GM21737 (cell line): ENCODE measurements at regions not wholly inside any gene's neighbourhood (a gene's known extent, or its start where the extent isn't known, plus 50 kb on each side); places are given as distances from the start of the nearest gene placed in this dataset.

Experiments used
- ATAC-seq: cut with Tn5 transposase; IDR thresholded peaks from one replicate; pipeline ENCODE4 v1.9.1; 2021; ENCODE audit warnings: mild to moderate bottlenecking, moderate library complexity; ENCODE audit not compliant: unreplicated experiment

DNA sequence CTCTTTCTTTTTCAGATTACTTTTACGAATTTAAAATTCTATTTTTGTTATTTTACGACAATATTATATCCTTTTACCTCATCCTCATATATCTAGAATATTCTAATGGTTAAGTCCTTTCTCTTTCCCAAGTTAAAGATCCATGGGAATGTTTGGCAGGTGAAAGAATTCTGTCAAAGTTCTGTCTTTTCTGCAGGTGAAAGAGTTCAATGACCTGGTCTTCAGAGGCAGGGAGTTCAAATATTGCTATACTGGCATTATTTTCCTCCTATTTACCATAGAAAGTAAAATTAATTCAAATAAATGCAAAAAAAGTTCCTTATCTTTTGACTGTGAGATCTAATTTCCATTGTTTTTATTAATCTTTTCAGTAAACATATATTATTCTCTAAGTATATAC, 194.3 kb downstream of the ARL4A start:
- no peak for ATAC-seq

DNA sequence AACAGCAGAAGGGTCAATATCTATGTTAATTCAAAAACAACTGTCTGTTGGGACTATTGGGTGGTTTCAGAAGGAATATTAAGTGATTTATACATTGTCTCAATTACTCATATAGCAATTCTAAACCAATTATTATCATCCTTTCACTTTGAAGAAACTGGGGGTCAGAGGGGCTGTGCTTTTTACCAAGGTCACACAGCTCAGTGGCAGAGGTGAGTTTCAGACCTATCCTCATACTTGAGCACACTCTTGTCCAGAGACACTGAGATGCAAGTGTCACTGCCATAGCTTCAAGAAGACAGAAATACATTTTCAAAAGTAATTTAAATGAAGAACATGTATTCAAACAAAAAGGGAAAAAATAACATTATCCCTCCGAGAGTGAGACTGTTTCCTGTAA, 195.3 kb downstream of the ARL4A start:
- no peak for ATAC-seq

DNA sequence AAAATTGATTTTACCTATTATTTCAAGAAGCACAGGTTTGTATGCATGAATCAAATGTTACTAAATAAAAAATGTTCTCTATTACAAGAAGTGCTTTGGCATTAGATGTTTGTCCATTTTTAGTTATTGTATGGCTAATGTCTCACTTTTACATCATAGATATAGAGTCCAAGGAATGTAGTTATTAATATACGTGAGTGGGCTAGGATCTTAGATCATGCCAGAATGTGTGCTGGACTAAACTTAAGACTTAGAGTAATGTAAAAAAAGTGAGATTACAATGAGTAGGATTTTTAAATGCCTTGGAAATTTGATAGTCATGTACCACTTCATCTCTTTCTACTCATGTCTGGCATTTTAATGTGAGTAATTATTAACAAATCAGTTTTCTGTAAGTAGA, 196.6 kb downstream of the ARL4A start:
- no peak for ATAC-seq

DNA sequence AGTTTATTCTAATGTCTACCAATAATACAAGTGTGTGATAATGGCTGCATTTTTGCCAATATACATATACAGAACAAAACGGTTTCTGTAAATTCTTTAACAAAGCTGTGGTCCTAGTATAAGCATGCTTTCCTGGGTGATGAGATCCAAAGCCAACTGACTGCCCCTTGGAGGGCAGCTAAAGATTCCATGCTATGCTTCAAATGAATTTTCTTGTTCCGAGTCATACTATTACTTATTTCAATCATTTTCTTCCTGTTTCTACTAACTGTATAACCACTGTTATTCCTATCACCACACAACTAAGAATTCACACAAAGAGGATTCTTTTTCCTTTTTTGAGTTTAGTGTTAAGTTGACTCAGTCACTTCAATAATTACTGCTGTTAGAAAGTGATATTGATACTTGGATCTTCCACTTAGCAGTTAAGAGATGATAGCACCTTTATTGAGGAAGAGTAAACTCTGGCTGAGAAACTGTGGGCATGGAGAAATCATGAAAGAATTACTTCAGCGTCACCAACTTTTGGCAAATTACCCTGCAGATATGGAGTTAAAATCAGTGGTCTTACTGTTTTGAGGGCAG, 197.5 kb downstream of the ARL4A start:
- no peak for ATAC-seq

DNA sequence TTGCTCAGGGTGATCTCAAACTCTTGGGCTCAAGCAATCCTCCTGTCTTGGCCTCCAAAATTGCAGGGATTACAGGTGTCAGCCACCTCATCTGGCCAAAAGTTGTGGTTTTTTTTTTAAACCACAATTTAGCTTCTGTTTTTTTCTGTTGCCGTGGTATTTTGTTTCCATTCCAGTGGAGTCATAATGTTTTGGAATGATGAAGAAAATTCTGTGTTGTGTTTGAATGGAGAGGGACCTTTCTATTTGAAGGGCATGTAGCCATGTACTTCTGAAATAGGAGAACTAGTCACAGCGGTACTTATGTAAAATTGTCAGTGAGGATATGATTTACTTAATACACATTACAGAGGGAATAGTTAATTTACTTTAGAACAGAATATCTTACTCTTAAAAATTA, 201.3 kb downstream of the ARL4A start:
- ATAC-seq: no peak

DNA sequence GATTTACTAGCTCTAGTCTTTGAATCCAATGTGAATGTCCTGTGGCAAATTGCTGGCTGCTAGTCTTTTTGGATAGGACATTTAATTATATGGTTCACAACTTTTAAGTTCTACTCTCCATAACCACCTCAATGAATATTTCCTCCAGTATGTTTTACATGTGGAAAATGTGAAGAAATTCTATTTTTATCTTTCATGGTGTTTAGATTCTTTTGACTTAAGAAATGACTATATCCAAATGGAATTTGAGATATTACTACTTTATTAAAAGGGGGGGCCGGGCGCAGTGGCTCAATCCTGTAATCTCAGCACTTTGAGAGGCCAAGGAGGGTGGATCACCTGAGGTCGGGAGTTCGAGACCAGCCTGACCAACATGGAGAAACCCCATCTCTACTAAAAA, 202.0 kb downstream of the ARL4A start:
- no peak for ATAC-seq

DNA sequence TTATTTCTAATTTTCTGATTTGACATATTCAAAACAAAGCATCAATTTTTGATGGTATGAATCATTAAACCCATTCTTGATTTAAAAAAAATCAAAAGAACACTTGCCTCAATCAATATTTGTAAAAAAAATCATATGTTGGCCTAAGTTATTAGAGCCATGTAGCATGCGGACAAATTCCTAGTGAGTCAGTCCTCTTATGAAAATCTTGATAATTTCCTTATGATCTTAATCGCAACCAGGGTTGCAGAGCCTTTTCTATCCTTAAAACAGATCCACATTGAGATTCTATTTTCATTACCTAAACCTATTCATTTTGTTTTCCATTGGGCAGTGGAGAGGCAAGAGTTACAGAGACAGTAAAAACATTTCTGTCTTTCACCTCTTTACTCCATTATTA, 203.2 kb downstream of the ARL4A start:
- no peak for ATAC-seq

DNA sequence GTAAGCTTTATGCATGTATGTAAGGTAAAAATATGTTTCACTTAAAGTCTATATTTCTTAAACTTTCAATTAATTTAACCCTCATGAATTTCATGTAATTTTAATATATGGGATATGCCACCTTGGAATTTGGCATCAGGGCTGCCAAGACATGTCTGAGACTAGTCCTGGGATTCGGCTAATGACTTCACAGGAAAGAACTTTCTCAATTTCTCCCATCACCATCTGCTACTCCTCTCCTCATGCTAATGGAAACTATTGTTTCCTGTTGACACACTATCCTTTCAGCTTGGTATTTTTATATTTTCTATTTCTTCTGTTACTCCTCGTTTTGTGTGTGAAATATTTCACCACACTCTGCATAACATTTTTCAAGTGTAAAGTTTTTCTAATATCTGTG, 205.9 kb downstream of the ARL4A start:
- ATAC-seq: no peak

DNA sequence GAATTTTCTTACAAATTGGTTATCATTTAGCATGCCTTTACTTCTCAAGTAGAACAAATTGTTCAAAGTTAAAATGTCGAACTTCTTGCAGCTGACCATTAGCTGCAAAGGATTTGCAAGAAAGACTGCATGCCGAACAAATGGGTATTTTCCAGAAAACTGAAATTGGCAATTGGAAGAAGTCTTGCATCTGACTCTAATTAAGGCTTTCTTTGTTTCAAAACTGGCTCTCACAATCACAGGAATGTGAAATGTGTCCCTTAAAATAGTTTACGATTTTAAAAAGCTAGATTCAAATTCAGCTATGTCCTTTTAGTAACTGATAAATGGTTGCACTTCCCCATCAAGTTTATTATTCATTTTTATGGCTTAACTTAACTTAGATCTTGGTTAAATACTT, 207.9 kb downstream of the ARL4A start:
- no peak for ATAC-seq

DNA sequence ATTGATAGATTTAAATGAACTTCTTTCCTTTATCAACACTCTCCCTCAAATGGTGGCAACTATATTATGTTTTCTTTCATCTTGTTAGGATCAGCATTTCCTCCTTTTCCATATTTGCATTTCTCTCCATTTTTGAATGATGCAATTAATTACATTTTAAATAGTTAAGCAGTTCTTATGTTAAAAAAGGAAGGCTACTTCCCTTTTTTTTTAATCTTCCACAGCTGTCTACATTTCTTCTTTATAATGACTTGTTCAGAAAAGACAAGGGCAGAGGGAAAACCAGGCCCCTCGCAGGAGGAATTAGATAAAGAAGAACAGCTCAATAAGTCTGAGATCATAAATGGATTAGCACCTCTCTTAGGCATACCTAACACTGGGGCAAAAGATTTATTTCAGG, 208.9 kb downstream of the ARL4A start:
- ATAC-seq: no peak

DNA sequence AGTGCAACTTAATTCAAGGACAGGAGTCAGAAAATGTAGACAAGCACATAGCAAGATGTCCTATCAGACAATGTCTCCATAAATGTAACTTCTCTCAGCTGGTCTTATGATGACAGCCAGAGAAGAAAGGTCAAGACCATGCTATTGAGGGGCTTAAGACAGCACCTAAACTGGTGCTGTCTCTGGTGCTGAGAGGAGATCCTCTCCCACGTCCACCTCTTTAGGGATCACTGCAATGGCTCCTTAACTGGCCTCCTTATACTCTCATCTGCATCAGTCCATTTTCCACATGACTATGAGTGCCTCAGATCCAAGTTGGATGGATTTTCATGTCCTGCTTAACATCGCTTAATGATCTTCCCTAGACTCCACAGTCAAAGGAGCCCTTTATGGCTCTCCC, 210.6 kb downstream of the ARL4A start:
- no peak for ATAC-seq

DNA sequence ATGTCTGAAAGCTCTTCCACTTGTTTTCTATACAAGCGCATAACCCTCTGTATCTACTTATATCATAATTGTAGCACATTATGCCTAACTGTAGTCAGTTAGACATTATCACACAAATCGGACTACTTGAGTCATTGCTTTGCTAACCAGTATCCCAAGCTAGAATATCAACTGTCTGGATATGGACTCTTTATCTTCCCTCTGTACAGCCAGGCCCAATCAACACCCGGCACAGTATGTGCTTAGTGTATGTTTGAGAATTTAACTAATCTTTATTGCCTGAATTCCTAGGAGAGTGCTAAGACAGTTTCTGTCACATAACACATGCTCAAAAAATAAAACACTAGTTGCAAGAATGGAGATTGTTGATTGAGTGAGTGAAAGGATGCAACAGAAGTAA, 211.2 kb downstream of the ARL4A start:
- no peak for ATAC-seq

DNA sequence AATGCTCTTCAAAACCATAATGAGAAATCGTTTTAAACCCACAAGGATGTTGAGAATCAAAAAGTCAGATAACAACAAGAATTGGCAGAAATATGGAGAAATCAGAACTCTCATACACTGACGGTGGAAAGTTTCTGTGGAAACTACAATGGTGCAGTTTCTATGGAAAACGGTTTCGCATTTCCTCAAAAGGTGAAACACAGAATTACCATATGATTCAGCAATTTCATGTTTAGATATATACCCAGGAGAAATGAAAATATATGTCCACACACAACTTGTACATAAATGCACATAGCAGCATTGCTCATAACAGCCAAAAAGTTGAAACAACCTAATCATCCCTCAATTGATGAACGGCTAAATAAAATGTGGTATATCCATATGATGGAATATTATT, 218.2 kb downstream of the ARL4A start:
- ATAC-seq: no peak

DNA sequence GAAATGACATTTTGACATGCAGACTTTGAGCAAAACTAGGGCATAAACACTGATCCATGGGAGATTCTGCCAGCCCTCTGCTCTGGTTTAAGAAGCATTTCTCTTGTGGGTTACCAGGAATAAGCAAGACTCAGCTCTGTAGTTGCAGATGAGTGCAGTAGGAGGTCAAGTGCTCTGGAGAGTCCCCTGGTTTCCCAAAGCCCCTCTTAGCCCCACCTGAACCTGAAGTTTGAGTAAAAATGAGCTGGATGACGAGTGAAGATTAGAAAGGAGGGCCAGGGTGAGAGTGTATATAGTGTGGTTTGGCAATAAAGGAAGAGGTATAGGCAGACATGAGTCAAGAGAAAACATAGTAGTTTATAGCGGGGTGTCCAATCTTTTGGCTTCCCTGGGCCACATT, 220.3 kb downstream of the ARL4A start:
- ATAC-seq: no peak

DNA sequence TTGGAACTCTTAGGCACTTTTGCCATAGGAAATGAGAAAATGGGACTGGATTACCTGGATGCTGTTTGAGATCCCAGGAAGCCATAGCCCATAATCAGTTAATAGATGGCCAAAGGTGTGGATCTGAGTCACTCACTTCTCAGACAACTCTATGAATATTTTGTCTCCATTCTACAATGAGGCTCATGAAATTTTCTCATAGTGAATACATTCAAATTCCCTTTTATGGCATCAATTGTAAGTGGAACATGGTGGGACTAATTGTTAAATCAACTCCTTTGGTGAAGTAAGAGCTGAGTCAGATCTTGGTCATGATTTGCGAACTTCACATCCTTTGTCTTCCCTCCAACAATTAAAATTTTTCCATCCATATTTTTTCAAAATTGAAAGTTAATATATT, 222.1 kb downstream of the ARL4A start:
- ATAC-seq: no peak

DNA sequence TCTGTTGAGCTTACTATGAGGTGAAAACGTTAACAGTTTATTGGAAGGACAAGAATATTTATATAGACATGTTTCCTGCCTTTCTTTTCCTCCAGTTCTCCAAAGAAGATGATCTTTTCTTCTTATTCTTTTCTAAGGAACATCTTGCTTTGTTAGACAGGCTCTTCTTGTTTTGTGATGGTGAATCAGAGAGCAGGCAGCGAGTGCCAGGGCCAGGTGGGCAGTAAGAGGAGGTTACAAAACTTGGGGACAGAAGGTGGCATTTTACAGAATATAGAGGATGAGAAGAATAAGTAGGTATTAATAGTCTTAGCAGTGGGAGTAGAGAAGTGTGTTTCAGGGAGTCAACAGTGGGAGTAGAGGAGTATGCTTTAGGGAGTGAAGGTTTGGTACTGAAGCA, 223.6 kb downstream of the ARL4A start:
- ATAC-seq: no peak

DNA sequence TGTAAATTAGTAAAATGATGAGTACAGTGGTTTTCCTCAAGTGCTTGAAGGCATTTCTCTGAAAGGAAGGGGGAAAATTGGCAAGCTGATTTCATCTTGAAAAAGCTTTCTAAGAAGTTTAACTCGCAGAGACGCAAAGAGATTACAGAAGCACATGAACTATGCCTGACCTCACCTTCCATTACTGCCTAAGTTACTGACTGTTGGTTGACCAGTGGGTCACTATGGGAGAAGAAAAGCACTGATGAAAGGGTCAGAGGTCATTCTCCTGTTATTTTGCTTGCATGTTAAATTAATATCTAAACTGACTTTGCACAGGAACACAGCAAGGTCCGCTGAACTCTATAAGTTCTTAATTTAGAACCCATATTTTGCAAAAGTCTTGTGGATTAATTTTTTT, 225.6 kb downstream of the ARL4A start:
- ATAC-seq: no peak

DNA sequence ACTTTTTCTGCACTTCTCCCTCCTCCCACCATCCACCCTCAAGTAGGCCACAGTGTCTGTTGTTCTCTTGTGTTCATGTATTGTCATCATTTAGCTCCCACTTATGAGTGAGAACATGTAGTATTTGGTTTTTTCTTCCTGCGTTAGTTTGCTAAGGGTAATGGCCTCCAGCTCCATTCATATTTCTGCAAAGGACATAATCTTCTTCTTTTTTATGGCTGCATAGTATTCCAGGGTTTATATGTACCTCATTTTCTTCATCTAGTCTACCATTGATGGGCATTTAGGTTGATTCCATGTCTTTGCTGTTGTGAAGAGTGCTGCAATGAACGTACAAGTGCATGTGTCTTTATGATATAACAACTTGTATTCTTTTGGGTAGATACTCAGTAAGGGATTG, 230.4 kb downstream of the ARL4A start:
- ATAC-seq: no peak

DNA sequence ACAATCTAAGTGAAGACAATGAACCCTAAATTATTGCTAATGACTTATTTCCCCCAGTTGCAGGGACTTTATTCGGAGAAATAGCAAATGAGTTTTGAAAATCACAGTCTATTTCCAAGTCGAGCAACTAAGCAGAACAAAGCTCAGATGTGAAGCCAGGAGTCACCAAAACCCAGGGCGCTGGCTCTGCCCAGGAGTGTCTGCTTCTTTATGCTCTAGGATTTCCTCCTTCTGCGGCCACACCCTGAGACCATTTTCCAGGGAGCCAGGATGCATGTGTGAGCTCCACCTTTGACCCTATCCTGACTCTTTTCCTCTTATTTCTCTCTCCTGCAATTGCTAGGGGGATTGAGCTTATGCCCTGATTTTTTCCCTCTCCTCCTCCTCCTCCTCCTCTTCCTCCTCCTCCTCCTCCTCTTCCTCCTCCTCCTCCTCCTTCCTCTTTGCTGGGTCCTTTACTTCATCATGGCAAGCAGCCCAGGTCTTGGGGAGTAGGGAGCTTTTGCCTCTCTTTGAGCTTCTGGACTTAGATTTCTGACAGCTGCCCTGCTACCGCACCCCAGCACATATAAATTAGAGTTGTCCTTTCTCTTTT, 234.4 kb downstream of the ARL4A start:
- no peak for ATAC-seq

DNA sequence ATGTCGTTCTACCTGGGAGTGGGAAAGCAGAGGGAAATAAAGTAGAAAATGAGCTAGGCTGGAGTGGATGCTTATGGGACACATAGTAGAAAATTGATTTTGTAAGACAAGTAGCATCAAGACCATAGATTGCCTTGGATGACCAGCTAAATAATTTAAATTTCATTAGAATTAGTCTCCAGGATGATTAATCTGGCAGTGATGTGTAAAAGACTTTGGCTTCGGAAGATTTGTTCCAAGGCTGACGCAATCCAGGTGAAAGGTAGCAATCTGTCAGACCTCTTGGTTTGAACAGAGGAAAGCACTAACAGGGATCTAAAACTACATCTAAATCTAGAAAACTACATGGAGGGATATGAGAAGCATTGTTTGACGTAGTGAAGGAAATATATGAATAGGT, 236.5 kb downstream of the ARL4A start:
- ATAC-seq: no peak

DNA sequence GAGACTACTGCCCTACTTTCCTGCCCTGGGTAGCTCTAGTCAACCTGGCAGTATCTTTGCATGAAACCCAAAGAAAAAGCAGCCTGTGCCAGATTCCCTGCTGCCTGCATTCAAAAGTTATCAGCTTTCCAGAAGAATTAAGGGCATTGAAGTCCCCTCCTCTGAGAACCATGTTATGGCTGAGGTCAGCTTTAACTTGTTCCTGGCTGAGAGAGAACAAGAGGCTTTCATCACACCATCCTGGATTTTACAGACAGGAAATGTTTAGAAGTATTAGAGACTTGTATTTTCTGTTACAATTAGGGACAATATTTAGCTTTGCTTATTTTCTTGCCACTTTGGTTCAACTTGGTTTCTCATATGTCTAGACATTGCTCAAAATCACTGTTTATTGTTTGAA, 238.8 kb downstream of the ARL4A start:
- ATAC-seq: no peak

DNA sequence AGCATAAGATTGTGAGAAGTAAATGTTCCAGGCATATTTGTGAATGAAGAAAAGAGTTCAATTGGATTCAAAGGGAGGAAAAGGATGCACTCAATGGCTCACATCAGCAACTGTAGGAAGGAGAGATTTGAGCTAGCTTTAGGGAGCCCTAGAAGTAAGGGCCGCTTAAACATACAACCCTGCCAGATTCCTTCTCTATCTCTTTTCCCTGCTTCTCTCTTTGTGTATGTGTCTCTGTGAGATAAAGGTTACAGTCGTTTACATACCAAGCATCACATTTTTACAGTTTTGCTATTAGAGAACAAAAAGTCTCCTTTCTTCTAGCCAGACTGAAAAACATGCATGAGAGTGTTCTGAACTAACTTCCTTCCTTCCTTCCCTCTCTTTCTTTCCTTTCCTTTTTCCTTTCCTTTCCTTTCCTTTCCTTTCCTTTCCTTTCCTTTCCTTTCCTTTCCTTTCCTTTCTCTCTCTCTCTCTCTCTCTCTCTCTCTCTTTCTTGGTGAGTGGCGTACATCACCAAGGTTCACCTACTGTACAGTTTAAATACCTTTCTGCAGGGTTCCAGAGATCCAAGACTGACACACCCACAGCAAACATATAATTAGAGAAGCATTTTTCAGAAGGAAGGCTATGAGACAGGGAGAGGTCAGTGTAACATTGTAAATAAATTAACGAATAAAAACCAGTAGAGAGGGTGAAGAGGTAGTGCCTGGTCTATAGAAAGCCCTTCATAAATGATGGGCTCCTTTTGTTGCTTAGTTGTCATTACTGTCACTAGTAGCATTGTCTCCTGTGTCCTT, 240.4 kb downstream of the ARL4A start:
- ATAC-seq: no peak
